A673 (cell line): ENCODE measurements at regions not wholly inside any gene's neighbourhood (a gene's known extent, or its start where the extent isn't known, plus 50 kb on each side); places are given as distances from the start of the nearest gene placed in this dataset.

ENCODE experiments used
- CTCF ChIP-seq: fragments of 300-800, 200-600 bp; sonication (generic); conservative IDR thresholded peaks from 2 replicates; pipeline ENCODE4 v1.5.1; 2017; ENCODE audit warnings: low read depth, mild to moderate bottlenecking, antibody characterized with exemption, low read length, moderate library complexity, mixed read lengths
- EZH2 ChIP-seq: fragments of 200-600 bp; sonication (generic); IDR thresholded peaks from 2 replicates; pipeline ENCODE4 v1.6.1; 2017; ENCODE audit warnings: borderline replicate concordance, low read depth, mild to moderate bottlenecking, mixed read lengths, antibody characterized with exemption, low read length; ENCODE audit not compliant: poor library complexity, severe bottlenecking

GRCh38 chr4:41414412-41414779, 123.6 kb upstream of the LIMCH1 start:
- TF ChIP-seq CTCF (no peak), EZH2 (no peak)
